ENCODE measurements at regions not wholly inside any gene's neighbourhood (a gene's known extent, or its start where the extent isn't known, plus 50 kb on each side); places are given as distances from the start of the nearest gene placed in this dataset.
A peak's percentile ranks its signal among the peaks of the same experiment; 100 is the strongest.
"Not testable (repeated sequence)": the region's sequence is repeated elsewhere in the genome, so short reads cannot be mapped to it uniquely, and the experiment has no call there.

DNA sequence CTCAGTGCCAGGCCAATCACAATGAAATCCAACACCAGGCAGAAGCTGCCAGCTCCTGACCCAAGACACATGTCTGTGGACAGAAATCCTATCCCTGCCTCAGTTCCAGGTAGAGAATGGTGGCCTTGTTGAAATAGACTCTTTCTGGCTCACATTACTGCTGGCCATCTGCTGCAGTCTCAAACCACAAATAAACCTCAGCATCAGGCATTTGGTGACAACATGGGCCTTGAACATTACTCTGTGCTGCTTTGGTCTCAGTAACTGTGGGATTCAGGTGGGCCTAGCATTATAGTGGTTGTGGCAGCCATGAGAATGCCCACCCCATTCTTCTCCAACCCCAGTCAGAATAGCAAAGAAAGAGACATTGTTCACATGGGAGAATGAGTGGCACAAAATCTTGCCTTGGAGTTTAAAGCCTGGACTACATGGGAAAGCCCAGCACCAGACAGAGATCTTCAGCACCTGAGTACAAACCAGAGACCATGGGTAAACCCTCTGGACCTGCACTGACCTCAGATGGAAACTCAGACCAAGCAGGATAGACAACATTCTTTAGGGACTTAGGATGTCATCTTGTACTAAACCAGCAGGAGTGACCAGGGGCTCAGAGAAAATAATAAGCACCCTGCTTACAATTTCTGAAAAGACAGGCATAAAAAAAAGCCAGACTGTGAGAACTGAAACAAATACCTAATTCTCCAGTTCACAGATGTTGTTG is 50.4 kb upstream of the TRAM1L1 start:
- no peak for DNase-seq (ENCODE audit: low read depth)
- H3K4me3 ChIP-seq (ENCODE audit: low read depth, low read length) = no peak overlapping the region
- TF ChIP-seq, protein P1, sequence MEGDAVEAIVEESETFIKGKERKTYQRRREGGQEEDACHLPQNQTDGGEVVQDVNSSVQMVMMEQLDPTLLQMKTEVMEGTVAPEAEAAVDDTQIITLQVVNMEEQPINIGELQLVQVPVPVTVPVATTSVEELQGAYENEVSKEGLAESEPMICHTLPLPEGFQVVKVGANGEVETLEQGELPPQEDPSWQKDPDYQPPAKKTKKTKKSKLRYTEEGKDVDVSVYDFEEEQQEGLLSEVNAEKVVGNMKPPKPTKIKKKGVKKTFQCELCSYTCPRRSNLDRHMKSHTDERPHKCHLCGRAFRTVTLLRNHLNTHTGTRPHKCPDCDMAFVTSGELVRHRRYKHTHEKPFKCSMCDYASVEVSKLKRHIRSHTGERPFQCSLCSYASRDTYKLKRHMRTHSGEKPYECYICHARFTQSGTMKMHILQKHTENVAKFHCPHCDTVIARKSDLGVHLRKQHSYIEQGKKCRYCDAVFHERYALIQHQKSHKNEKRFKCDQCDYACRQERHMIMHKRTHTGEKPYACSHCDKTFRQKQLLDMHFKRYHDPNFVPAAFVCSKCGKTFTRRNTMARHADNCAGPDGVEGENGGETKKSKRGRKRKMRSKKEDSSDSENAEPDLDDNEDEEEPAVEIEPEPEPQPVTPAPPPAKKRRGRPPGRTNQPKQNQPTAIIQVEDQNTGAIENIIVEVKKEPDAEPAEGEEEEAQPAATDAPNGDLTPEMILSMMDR (conservative IDR thresholded peaks at IDR 0.05; ENCODE audit: low read depth, low read length) = no peak

DNA sequence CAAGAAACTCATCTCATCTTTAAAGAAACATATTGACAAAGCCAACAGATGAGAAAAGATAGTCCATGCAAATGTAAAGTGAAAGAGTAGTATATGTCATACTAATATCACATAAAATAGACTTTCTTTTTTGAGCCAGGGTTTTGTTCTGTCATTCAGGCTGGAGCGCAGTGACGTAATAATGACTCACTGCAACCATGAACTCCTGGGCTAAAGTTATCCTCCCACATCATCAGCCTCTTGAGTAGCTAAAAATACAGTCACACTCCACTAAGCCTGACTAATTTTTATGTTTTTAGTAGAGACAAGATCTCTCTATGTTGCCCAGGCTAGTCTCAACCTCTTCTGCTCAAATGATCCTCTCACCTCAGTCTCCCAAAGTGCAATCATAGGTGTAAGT is 51.8 kb upstream of the TRAM1L1 start:
- no peak overlapping the region for H3K4me3 ChIP-seq (ENCODE audit: low read depth, low read length)
- TF ChIP-seq, protein P1 (conservative IDR thresholded peaks at IDR 0.05; ENCODE audit: low read depth, low read length) = no peak
- peak; percentile 74 for DNase-seq (ENCODE audit: low read depth)

DNA sequence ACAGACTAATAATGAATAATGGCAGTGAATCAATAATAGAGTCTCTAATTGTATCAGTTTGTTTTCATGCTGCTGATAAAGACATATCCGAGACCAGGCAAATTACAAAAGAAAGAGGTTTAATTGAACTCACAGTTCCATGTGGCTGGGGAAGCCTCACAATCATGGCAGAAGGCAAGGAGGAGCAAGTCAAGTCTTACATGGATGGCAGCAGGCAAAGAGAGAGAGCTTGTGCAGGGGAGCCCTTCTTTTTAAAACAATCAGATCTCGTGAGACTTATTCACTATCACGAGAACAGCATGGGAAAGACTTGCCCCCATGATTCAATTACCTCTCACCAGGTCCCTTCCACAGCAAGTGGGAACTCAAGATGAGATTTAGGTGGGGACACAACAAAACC is 53.4 kb upstream of the TRAM1L1 start:
- H3K4me3 ChIP-seq (ENCODE audit: low read depth, low read length); DNase-seq (ENCODE audit: low read depth): not testable (repeated sequence)

DNA sequence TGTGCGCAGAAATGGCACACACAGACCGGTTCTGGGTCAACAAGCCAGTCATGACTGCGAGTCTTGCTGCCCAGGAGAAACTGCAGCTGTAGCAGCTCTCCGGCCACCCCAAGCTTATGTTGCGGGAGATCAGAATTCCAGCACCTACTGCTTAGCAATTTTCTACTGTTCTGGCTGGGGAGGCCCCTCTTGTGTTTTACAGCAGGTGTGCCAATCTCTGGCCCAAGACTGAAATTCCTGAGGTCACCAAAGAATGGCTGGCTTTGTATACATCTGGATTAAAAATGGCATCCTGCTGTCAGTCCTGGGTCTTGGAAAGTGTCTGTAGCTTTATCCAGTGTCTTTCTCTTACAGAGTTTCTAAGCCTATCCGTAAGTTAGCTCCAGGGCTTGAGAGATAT is 68.9 kb upstream of the TRAM1L1 start:
- DNase-seq (ENCODE audit: low read depth) = no peak
- TF ChIP-seq, protein P1 (conservative IDR thresholded peaks at IDR 0.05; ENCODE audit: low read depth, low read length) = no peak
- no peak overlapping the region for H3K4me3 ChIP-seq (ENCODE audit: low read depth, low read length)

DNA sequence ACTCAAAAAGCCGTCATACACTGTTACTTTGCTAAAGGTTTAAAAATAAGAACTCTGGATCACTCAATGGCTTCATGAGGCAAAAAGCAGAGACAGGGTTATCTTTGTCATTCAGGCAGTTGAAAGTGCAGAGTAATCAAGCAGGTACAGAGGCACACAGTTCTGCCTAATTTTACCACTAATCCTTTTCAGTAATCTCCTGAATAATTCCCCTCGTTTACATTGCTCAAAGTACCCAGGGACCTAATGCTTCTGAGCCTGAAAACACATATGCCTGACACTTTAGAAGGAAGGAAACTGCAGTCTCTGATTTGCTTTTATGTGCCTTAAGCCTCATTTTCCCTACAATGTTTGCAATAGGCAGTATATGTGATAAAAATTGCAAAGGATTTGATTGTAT is 71.4 kb upstream of the TRAM1L1 start:
- DNase-seq (ENCODE audit: low read depth) = no peak
- no peak overlapping the region for H3K4me3 ChIP-seq (ENCODE audit: low read depth, low read length)
- TF ChIP-seq, protein P1 (conservative IDR thresholded peaks at IDR 0.05; ENCODE audit: low read depth, low read length) = no peak

DNA sequence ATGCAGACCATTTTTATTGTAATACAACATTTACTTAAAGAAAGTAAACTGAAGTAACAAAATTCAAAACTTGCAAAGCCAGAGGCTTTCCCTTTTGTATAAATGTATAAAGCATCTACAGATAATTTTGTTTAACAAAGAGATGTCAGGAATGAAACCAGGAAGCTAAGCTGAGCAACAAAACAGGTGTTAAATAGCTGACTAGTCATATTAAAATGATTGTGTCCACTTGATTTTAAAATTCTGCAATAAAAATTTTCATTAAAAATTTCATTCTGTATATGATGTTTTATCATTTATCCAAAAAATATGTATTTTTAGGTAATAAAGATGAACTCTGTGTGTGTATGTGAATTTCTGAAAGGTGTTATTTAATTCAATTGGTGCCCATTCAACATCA is 72.0 kb upstream of the TRAM1L1 start:
- H3K4me3 ChIP-seq (ENCODE audit: low read depth, low read length) = no peak overlapping the region
- TF ChIP-seq, protein P1 (conservative IDR thresholded peaks at IDR 0.05; ENCODE audit: low read depth, low read length) = no peak
- no peak for DNase-seq (ENCODE audit: low read depth)

DNA sequence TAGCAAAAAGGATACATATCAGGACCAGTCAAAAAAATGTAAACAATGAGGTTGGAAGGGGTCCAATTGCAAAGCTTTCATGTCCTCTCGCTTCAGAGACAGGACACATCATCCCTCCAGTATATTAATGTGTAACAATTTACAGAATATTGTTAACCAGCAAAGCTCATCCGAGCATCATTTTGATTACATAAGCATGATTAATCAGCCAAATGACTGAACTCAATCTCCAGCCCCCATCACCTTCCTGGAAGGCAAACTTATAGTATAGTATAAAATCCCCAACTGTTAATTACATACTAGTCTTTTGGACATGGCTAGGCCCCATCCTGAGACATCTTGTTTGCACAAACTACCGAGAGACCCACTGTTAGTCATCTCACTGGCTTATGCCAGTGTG is 77.6 kb upstream of the TRAM1L1 start:
- H3K4me3 ChIP-seq (ENCODE audit: low read depth, low read length) = no peak overlapping the region
- DNase-seq (ENCODE audit: low read depth) = no peak
- TF ChIP-seq, protein P1 (conservative IDR thresholded peaks at IDR 0.05; ENCODE audit: low read depth, low read length) = no peak

All from choroid plexus epithelial cell (primary cell).